ENCODE measurements at regions not wholly inside any gene's neighbourhood (a gene's known extent, or its start where the extent isn't known, plus 50 kb on each side); places are given as distances from the start of the nearest gene placed in this dataset.

DNA sequence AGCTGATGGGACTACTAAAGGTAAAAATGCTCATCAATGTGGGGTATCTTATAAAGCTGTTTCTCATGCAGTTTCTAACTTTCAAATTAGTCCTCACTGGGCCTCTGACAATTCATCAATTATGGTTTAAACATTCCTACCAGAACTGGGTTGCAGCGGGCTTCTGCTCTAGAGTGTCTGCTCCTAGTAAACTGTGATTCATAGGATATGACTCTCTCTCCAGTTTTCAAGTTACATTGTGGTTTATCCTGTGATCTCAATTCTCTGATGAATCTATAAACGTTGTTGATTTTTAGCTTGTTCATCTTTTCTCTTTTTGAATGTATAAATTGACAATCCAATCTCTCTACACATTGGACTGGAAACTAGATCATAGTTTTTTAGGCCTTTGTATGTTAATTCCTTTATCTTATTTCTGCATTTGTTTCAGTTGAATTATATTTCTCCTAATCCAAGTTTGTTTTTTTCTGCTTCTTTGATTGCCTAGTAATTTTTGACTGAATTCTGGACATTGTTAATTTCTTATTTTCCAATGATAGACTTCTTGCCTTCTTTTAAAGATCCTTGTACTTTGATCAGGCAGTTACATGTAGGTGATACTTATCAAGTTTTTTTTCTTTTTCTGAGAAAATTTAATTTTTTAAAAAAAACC lies 822.6 kb downstream of the TLE1 start:
- DNase-seq (ENCODE audit: low spot score, unreplicated experiment), result no peak
- TF ChIP-seq, protein P1, sequence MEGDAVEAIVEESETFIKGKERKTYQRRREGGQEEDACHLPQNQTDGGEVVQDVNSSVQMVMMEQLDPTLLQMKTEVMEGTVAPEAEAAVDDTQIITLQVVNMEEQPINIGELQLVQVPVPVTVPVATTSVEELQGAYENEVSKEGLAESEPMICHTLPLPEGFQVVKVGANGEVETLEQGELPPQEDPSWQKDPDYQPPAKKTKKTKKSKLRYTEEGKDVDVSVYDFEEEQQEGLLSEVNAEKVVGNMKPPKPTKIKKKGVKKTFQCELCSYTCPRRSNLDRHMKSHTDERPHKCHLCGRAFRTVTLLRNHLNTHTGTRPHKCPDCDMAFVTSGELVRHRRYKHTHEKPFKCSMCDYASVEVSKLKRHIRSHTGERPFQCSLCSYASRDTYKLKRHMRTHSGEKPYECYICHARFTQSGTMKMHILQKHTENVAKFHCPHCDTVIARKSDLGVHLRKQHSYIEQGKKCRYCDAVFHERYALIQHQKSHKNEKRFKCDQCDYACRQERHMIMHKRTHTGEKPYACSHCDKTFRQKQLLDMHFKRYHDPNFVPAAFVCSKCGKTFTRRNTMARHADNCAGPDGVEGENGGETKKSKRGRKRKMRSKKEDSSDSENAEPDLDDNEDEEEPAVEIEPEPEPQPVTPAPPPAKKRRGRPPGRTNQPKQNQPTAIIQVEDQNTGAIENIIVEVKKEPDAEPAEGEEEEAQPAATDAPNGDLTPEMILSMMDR (IDR thresholded peaks at IDR 0.05; ENCODE audit: unreplicated experiment), result no peak
- Mint-ChIP-seq H3K4me3 (ENCODE audit: low read depth) (no peak overlapping the region), H3K27ac (no peak overlapping the region), H3K36me3 (ENCODE audit: insufficient read depth) (peaks cover 2% of the 10 kb centered on the region), H3K9me3 (ENCODE audit: low read depth) (peaks cover 16% of the 10 kb centered on the region), H3K4me1 (ENCODE audit: low read depth) (no peaks in the 10 kb centered on the region), H3K27me3 (no peaks in the 10 kb centered on the region)

DNA sequence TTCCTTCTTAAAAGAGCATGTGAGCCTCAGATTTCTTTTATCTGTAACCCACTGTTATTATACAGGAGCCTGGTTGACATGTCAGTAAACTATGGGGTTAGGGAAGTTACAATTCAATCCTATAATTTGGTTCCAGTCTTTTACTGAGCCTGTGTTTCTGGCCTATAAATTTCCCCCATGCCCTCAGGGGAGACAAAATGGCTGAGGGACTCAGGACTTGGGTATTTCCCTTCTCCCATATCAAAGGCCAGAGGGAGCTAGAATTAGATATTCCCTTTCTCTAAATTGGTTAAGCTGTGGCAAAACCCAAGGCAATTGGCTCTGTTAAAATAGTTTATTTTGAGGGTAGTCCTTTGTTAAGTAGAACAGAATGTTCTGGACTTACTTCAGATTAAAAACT lies 823.2 kb downstream of the TLE1 start:
- Mint-ChIP-seq H3K4me1 (ENCODE audit: low read depth) (no peaks in the 10 kb centered on the region), H3K36me3 (ENCODE audit: insufficient read depth) (peaks cover 2% of the 10 kb centered on the region), H3K9me3 (ENCODE audit: low read depth) (peaks cover 16% of the 10 kb centered on the region), H3K27ac (no peak overlapping the region), H3K4me3 (ENCODE audit: low read depth) (no peak overlapping the region), H3K27me3 (no peaks in the 10 kb centered on the region)
- no peak for DNase-seq (ENCODE audit: low spot score, unreplicated experiment)
- TF ChIP-seq, protein P1 (IDR thresholded peaks at IDR 0.05; ENCODE audit: unreplicated experiment), result no peak

DNA sequence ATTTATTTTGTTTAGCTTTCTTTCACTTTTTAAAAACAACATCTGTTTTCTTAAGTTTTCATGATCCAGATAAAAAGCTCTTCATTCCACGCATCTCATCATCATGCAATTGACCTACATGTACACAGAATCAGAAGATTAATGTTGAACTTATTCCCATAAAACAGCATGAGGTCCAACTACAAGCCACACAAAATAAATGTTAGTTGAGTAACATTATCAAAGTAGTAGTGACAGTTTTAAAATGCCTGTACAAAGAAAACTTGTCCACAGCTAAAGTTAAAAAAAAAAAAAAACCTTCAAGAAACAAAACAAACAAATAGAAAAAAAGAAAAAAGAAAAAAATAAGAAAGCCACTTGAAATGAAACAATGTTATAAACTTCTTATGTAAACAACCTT lies 846.3 kb downstream of the TLE1 start:
- no peak for DNase-seq (ENCODE audit: low spot score, unreplicated experiment)
- TF ChIP-seq, protein P1 (IDR thresholded peaks at IDR 0.05; ENCODE audit: unreplicated experiment), result no peak
- no peak overlapping the region for H3K4me3 Mint-ChIP-seq (ENCODE audit: low read depth)
- peaks cover 2% of the 10 kb centered on the region for H3K4me1 Mint-ChIP-seq (ENCODE audit: low read depth)
- H3K36me3 Mint-ChIP-seq (ENCODE audit: insufficient read depth), result no peaks in the 10 kb centered on the region
- H3K9me3 Mint-ChIP-seq (ENCODE audit: low read depth), result peaks cover 3% of the 10 kb centered on the region
- no peaks in the 10 kb centered on the region for H3K27me3 Mint-ChIP-seq
- H3K27ac Mint-ChIP-seq, result no peak overlapping the region

DNA sequence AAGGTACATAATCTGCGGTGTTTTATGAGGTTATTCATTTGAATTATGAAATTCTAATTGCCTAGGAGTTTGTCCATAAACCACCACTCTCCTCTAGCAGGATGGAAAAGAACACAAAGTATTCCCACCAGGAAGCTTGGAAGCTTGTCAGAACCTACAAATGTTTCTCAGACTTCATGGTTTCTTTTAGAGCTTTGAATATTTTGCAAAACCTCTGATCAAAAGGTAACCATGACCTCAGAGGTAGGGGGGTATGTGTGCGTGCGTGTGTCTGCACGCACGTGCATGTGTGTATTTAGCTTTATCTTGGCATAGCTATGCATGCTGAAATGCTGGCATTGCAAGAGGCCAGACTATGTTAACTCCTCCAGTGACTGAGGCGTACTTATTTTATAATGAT lies 847.0 kb downstream of the TLE1 start:
- peaks cover 2% of the 10 kb centered on the region for H3K4me1 Mint-ChIP-seq (ENCODE audit: low read depth)
- H3K27me3 Mint-ChIP-seq, result no peaks in the 10 kb centered on the region
- no peaks in the 10 kb centered on the region for H3K36me3 Mint-ChIP-seq (ENCODE audit: insufficient read depth)
- TF ChIP-seq, protein P1 (IDR thresholded peaks at IDR 0.05; ENCODE audit: unreplicated experiment), result no peak
- no peak overlapping the region for H3K4me3 Mint-ChIP-seq (ENCODE audit: low read depth)
- peaks cover 3% of the 10 kb centered on the region for H3K9me3 Mint-ChIP-seq (ENCODE audit: low read depth)
- no peak for DNase-seq (ENCODE audit: low spot score, unreplicated experiment)
- no peak overlapping the region for H3K27ac Mint-ChIP-seq

DNA sequence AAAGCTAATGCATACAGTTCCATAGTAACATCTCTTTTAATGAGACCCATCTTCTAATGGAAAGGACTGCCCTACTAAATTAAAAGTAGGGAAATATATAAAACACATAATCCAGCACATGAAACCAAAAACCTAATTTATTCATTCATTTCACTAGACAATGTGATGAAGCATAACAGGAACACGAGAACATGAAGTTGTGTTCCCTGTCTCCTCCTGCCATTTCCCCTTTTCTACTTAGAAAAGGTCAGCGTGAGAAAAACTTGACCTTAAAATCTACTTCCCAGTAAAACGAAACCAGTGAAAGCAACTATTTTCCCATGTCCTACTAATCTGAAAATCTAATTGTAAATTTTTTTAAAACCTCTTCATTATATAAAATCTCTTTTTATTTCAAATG lies 847.5 kb downstream of the TLE1 start:
- no peaks in the 10 kb centered on the region for H3K27me3 Mint-ChIP-seq
- no peaks in the 10 kb centered on the region for H3K36me3 Mint-ChIP-seq (ENCODE audit: insufficient read depth)
- H3K4me1 Mint-ChIP-seq (ENCODE audit: low read depth), result peaks cover 2% of the 10 kb centered on the region
- TF ChIP-seq, protein P1 (IDR thresholded peaks at IDR 0.05; ENCODE audit: unreplicated experiment), result no peak
- no peak overlapping the region for H3K4me3 Mint-ChIP-seq (ENCODE audit: low read depth)
- no peak overlapping the region for H3K27ac Mint-ChIP-seq
- no peak for DNase-seq (ENCODE audit: low spot score, unreplicated experiment)
- peaks cover 3% of the 10 kb centered on the region for H3K9me3 Mint-ChIP-seq (ENCODE audit: low read depth)

All from progenitor cell of endocrine pancreas (in vitro differentiated cells).